Heart left ventricle (tissue), 13 donors: ENCODE measurements at regions not wholly inside any gene's neighbourhood (a gene's known extent, or its start where the extent isn't known, plus 50 kb on each side); places are given as distances from the start of the nearest gene placed in this dataset.

Experiments used
- POLR2A ChIP-seq, 2 donors: fragments of 450-650 bp; IDR thresholded peaks; one replicate each; pipeline ENCODE4 v1.6.1; 2017; ENCODE audit warnings: antibody characterized with exemption in 2 of 2, mild to moderate bottlenecking in 2 of 2, moderate library complexity in 2 of 2
- TF ChIP-seq, protein P1 (sequence below), 12 donors: fragments of 200-600 bp; sonication (generic) in 4 of 12; IDR thresholded peaks; one replicate each; pipeline versions ENCODE4 v1.5.0 to v1.8.0; 2018 to 2022; ENCODE audit warnings: antibody characterized with exemption in 12 of 12, mild to moderate bottlenecking in 5 of 12
- donor health status: ischemic (EF 13 %, LVEDD 7.1; RV severe dilation, severe dysfunction).
- donor health status: DM: no; HTN: yes; CAD: no.
- donor health status: DM: no; HTN: no; CAD: no.
- donor health status: ischemic (EF 25% LVEDD 6.9; RV normal size, moderate dysfunction).
- donor health status: ischemic (EF 25% LVEDD 5.7; RV mildly dilated, moderate dysfunction).
- donor health status: ischemic (EF 35%, LVEDD 5.7; RV mildly dilated, moderate dysfunction).
- donor health status: nonischemic (EF 11% LVEDD 7.7; RV severe dilation, severe dysfunction).
- donor health status: DM: yes; HTN: yes; CAD: no.
- donor health status: PGD.
- donor health status: ischemic (EF 29% LVEDD 5.4; RV normal size, mild dysfunction).
- donor health status: nonischemic (EF 23%, LVEDD 6.1; RV moderate dilation, normal function).

- TF ChIP-seq, protein P1, sequence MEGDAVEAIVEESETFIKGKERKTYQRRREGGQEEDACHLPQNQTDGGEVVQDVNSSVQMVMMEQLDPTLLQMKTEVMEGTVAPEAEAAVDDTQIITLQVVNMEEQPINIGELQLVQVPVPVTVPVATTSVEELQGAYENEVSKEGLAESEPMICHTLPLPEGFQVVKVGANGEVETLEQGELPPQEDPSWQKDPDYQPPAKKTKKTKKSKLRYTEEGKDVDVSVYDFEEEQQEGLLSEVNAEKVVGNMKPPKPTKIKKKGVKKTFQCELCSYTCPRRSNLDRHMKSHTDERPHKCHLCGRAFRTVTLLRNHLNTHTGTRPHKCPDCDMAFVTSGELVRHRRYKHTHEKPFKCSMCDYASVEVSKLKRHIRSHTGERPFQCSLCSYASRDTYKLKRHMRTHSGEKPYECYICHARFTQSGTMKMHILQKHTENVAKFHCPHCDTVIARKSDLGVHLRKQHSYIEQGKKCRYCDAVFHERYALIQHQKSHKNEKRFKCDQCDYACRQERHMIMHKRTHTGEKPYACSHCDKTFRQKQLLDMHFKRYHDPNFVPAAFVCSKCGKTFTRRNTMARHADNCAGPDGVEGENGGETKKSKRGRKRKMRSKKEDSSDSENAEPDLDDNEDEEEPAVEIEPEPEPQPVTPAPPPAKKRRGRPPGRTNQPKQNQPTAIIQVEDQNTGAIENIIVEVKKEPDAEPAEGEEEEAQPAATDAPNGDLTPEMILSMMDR (IDR thresholded peaks at IDR 0.05), result no peak
- TF ChIP-seq POLR2A (IDR thresholded peaks at IDR 0.05), result no peak
Observed at GRCh38 chr13:89740994-89741685, 1606.3 kb upstream of the MIR17HG start.
